Glutamatergic neuron (in vitro differentiated cells): ENCODE measurements at regions not wholly inside any gene's neighbourhood (a gene's known extent, or its start where the extent isn't known, plus 50 kb on each side); places are given as distances from the start of the nearest gene placed in this dataset.

Source experiments
- DNase-seq: peaks from one replicate; pipeline ENCODE4 v3.0.0; 2022
- H3K27ac Mint-ChIP-seq: one replicate; pipeline ENCODE4 v1.8.0; 2020; ENCODE audit warnings: mild to moderate bottlenecking, mixed read lengths, inconsistent platforms; ENCODE audit not compliant: unreplicated experiment
- H3K27me3 Mint-ChIP-seq: one replicate; pipeline ENCODE4 v1.8.0; 2020; ENCODE audit warnings: mild to moderate bottlenecking, moderate library complexity, mixed read lengths, inconsistent platforms; ENCODE audit not compliant: unreplicated experiment
- H3K36me3 Mint-ChIP-seq: one replicate; pipeline ENCODE4 v1.8.0; 2020; ENCODE audit warnings: mild to moderate bottlenecking, mixed read lengths, inconsistent platforms; ENCODE audit not compliant: unreplicated experiment
- H3K4me1 Mint-ChIP-seq: one replicate; pipeline ENCODE4 v1.8.0; 2020; ENCODE audit warnings: mild to moderate bottlenecking, low read depth, mixed read lengths, inconsistent platforms; ENCODE audit not compliant: unreplicated experiment
- H3K4me3 Mint-ChIP-seq: one replicate; pipeline ENCODE4 v1.8.0; 2020; ENCODE audit warnings: mild to moderate bottlenecking, mixed read lengths, inconsistent platforms; ENCODE audit not compliant: unreplicated experiment
- H3K9me3 Mint-ChIP-seq: one replicate; pipeline ENCODE4 v1.8.0; 2020; ENCODE audit warnings: mild to moderate bottlenecking, moderate library complexity, mixed read lengths, inconsistent platforms; ENCODE audit not compliant: unreplicated experiment
- CTCF ChIP-seq: fragments of 200-600 bp; sonication (generic); IDR thresholded peaks from one replicate; pipeline ENCODE4 v1.5.0; 2021; ENCODE audit not compliant: partially characterized antibody, unreplicated experiment

GRCh38 chr18:60668583-60668982, 296.0 kb upstream of the MC4R start:
- Mint-ChIP-seq H3K9me3 (no peaks in the 10 kb centered on the region), H3K4me1 (no peaks in the 10 kb centered on the region), H3K27me3 (no peaks in the 10 kb centered on the region), H3K27ac (no peak overlapping the region), H3K36me3 (no peaks in the 10 kb centered on the region), H3K4me3 (no peak overlapping the region)
- no peak for TF ChIP-seq CTCF
- DNase-seq = no peak

- Mint-ChIP-seq H3K4me3 (no peak overlapping the region), H3K36me3 (no peaks in the 10 kb centered on the region), H3K27me3 (no peaks in the 10 kb centered on the region), H3K27ac (no peak overlapping the region), H3K4me1 (no peaks in the 10 kb centered on the region), H3K9me3 (no peaks in the 10 kb centered on the region)
- TF ChIP-seq CTCF = no peak
- no peak for DNase-seq
Observed at GRCh38 chr18:60669938-60670337, 297.4 kb upstream of the MC4R start.

- Mint-ChIP-seq H3K9me3 (no peaks in the 10 kb centered on the region), H3K36me3 (no peaks in the 10 kb centered on the region), H3K27ac (no peak overlapping the region), H3K4me1 (no peaks in the 10 kb centered on the region), H3K4me3 (no peak overlapping the region), H3K27me3 (no peaks in the 10 kb centered on the region)
- TF ChIP-seq CTCF = no peak
- DNase-seq = no peak
Observed at GRCh38 chr18:60671021-60671420, 298.4 kb upstream of the MC4R start.

- Mint-ChIP-seq H3K36me3 (no peaks in the 10 kb centered on the region), H3K27ac (no peak overlapping the region), H3K4me1 (no peaks in the 10 kb centered on the region), H3K9me3 (no peaks in the 10 kb centered on the region), H3K27me3 (no peaks in the 10 kb centered on the region), H3K4me3 (no peak overlapping the region)
- no peak for TF ChIP-seq CTCF
- no peak for DNase-seq
Observed at GRCh38 chr18:60675126-60675525, 302.6 kb upstream of the MC4R start.

- Mint-ChIP-seq H3K27me3 (no peaks in the 10 kb centered on the region), H3K27ac (no peak overlapping the region), H3K4me1 (no peaks in the 10 kb centered on the region), H3K9me3 (no peaks in the 10 kb centered on the region), H3K4me3 (no peak overlapping the region), H3K36me3 (no peaks in the 10 kb centered on the region)
- no peak for TF ChIP-seq CTCF
- DNase-seq = no peak
Observed at GRCh38 chr18:60675801-60676200, 303.2 kb upstream of the MC4R start.
